ENCODE measurements at regions not wholly inside any gene's neighbourhood (a gene's known extent, or its start where the extent isn't known, plus 50 kb on each side); places are given as distances from the start of the nearest gene placed in this dataset.
"Not testable (repeated sequence)": the region's sequence is repeated elsewhere in the genome, so short reads cannot be mapped to it uniquely, and the experiment has no call there.

DNA sequence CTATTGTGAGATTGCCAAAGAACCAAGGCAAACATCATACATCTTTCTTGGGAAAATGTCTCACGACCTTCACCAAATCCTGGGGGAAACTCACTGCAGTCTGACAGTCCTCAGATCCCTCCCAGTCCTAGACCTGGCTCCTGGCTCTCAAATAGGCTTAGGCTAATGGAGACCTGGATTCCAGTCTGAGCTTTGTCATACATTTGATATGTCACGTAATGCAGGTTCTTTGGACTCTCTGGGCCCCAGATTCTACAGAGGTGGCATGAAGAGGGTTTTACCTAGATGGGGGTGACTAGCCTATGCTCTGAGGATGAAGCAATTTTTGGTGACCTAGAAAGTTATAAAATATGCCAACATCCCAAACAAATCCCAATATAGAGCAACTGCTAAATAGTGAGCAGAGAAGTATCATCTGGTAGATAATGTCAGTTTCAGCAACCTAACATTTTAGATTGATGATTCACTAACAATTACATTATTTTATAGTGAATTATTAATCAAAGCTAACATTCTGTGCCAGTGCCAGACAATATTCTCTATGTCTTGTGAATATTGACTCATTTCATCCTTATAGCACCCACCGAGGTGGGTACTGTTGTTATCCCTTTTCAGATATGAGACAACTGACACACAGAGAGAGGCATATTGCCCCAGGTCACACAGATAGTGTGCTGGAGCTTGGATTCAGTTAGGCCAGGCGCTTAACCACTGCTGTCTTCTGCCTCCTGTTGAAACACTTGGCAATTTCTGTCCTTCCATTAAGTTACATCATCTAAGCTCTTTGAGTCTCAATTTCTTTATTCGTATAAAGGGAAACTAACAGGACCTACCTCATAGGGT, 195.4 kb upstream of the MAMLD1 start:
- DNase-seq, result no peak

DNA sequence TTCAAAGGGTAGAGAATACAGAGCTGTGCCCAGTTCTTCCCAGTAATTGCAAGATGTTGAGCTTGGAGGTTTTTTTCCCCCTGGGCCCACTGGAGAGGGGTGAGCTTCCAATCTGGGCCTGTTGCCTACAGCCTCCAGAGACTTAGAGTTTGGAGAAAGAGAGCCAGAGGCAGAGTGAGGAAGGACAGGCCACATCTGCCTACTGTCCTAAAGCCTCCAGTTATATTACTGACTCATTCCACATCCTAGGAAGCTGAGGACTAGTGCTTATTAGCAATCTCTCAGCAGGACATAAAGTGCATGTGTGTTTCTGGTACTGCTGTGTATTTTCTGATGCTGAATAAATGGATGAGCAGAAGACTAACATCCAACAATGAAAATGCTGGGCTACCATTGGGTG, 181.0 kb upstream of the MAMLD1 start:
- DNase-seq, result no peak

DNA sequence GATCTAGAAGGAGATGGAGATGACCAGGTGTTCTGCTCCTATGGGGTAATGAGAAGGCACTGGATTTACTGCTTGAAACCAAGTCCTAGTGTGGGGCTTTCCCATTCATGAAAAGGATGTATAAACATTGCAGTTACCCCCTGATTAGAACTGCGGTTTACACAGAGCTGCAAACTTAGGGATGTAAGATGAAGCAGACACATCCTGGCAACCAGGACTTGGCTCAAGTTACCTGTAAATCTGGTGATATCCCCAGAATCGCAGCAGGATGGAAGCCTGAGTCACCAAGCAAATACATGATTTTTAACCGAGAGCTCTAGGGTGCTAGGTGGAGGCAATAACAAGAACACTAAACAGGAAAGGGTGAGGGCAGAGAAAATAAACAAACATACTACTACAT, 178.6 kb upstream of the MAMLD1 start:
- no peak for DNase-seq

DNA sequence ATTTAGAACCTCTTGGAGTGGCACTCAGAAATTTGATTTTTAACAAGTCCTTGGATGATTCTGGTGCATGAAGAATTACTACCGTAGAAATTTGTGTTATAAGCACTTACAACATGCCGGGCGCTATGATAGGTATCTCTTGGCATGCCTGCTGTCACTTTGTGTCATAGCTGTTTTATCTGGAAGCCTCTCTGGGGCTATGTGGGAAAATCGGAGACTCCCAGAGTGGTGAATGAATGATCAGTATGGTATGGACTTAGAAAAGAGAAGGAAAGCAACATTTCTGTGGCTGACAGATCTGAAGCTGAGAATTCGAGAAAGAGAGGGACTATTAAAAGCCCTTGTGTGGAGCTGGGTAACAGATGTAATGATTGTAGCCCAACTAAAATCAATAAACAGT, 177.4 kb upstream of the MAMLD1 start:
- no peak for DNase-seq

DNA sequence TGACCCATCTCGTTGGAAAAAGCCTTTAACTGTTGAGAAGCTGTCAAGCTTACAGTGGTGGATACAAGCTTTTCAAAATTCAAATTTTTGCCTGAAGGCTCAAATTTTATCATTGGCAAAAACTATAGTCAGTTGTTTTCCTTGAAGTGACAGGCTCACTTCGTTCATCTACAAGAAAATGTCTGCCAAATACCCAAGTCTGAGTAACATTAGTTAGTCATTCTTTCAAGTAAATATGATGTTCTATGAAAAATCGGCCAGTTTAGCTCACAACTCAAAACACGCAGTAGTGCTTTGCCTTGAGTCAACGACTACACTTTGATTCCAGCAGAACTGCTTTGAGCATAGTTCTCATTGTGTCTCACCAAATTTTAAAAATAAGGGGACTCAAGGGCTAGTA, 170.3 kb upstream of the MAMLD1 start:
- DNase-seq, result no peak

DNA sequence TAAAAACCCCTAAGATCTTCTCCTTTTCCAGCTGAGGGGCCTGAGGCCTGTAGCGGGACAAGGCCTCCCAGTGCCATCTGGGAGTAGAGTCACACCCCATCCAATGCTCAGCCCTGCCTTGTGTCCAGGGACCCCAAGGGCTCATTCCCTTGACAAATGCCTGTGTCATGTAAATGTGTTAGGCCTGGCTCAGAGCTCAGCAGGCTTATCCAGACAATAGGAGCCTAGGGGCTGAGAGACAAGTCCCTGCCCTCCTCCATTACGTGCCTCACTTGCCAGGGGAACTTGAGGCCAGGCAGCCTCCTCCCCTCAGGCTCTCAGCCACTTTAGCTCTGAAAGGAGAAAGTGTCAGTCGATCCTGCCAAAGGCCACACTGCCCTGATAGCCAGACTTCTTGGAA, 166.8 kb upstream of the MAMLD1 start:
- DNase-seq, result no peak

DNA sequence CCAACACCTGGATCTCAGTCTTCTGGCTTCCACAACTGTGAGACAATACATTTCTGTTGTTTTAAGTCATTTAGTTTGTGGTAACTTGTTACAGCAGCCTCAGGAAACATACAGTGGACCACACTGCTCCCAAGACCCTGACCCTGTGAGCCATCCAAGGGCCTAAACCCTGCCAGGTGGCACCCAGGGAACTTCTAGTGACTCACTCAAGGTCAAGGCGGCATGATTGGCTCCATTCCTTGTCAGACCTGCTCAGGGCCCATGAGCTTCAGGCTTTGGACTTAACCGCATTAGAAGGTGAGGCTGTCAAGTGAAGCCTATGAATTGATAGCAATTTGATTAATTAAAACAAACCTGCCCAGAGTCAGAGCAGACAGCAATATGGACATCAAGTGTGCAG, 165.7 kb upstream of the MAMLD1 start:
- DNase-seq, result no peak

DNA sequence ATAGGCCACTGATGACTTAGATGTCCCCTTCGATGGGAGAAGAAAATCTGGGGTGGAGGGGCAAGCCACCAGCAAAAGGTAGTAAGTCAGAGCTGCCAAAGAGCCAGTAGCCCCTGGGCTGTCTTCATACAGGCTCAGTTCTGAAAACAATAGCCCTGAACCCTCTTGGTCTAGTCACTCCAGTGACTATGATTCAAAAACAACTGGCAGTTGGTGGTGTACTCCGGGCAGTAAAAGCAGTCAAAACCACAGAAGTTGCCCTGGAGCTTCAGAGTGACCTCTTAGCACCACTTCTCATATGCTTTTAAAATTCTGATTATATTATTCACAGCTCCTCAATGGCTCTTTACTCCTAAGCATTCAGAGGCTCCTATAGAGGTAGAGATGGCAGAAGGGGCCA, 164.3 kb upstream of the MAMLD1 start:
- no peak for DNase-seq

DNA sequence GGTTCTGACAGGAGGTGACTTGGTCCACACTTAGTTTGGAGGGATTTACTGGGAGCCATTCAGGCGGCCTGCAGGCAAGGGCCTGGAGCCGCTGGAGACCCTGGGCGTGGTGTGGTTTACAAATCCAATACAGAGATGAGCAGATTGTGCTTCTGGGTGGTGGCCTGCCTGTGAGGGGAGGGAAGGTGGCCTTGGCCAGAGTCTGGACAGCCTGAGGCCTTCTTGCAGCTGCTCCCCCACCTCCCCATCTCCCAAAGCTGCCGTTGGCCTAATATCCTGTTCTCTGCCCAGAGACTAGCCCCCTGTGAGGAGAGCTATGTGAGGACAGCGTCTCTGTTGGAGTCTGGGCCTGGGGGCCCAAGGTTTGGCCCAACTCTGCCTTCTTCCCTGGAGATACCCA, 163.9 kb upstream of the MAMLD1 start:
- no peak for DNase-seq

DNA sequence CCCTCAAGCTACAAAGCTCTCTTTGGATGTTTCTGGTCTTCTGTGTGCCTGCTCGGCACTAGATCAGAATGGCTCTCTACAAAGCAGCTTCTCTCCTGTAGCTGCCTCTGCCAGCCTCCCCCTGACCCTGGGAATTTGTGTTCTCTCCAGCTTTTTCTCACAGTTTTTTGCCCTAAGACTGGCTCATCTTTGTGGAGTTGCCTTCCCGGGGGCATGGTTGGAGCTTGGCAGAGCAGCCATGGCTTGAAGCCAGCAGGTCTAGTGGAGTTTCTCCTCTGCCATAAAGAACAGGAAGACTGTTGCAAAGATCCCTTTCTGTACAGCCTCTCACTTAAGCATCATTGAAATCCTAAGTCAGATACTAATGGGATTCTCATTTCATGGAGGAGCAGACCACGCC, 163.3 kb upstream of the MAMLD1 start:
- DNase-seq, result no peak

DNA sequence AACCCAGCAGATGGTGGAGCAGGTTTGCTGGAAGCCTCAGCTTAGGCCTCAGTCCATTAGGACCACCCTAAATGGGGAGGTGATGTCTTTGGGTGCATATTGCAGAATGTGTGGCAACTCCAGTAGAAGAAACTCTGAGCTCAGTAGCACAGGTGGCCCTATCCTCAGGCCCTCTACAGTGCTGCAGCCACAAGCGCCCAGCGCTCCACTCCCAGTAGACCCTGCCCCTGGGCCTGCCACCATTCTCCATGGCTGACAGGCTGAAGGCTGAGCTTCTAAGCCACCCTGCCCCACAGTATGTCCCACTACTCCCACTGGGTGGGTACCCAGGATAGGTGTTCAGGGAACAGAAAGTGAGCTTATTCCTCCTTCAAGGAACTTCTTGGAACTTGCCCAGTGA, 162.8 kb upstream of the MAMLD1 start:
- DNase-seq, result no peak

DNA sequence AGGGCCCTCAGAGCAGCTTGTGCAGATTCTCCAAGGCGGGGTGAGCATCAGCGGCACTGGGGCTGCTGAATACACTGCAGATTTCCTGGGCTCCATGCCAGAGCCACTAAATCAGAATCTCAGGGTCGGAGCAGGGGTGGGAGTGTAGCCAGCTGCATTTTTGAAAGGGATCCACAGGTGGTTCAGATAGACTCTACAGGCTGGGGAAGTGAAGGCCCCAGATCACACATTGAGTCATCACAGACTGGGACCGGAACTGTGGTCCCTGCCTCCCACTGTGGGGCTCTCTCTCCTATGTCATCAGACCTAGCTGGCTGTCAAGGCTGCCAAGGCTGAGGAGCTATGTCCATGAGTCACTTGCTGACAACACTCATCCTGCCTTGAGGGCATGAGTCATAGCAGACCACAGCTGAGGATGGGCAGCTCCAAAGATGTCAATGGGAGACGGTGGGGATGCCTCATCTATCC, 162.3 kb upstream of the MAMLD1 start:
- peak in 1 of 5 donors; percentile 82 for DNase-seq

DNA sequence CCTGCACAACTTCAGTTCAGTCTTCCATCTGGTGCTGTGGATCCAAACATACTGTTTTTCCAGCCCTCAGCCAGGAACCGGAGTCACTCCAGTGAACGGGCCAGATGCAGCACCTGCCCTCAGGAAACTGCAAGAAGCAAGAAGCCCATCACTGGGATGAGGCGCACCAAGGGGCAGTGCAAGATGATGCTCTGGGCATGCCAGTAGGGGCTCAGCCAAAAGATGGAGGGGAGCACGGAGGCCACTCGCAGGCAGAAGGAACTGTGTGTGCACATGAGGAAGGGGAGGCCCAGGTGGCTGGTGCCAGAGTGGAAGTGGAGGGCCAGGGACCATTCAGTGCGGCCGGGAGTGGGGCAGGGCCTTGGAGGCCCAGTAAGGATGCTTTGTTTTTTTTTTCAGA, 161.7 kb upstream of the MAMLD1 start:
- no peak for DNase-seq

DNA sequence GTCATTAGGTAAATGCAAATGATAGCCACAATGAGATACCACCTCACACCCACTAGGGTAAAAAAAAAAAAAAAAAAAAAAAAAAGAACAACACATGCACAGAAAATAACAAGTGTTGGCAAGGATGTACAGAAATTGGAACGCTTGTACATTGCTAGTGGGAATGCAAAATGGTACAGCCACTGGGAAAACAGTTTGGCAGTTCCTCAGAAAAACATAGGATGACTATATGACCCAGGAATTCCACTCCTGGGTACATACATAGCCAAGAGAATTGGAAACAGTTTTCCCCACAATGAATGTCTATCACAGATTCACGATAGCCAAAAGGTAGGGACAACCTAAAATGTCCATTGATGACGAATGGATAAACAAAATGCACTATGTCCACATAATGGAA, 161.3 kb upstream of the MAMLD1 start:
- no peak for DNase-seq

DNA sequence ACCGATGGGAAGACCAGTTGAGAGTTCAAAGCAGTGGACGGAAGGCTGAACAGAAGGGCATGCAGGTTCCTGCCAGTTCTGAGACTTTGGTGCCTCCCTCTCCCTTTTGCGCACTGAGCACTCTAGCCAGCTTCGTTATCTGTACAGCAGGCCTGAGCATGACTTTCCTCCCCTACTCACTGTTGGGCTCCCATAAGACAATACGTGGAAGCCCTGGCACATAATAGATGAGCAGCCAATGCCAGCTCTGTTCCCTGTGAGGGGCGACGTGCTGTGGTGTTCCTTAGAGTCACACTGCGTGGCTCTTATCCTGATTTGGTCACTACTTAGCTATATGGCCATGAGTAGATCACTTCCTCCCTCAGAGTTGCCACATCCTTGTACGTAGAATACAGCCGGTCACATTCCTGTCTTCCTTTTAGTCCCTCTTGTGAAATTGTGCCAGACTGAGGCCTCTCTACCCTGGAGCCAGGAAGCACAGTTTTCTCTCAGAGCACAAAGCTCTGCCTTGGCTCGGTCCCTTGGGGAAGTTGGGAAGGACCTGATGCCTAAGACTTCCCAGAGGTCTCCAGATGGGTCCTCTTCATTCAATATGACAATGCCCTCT, 160.4 kb upstream of the MAMLD1 start:
- DNase-seq, result no peak

DNA sequence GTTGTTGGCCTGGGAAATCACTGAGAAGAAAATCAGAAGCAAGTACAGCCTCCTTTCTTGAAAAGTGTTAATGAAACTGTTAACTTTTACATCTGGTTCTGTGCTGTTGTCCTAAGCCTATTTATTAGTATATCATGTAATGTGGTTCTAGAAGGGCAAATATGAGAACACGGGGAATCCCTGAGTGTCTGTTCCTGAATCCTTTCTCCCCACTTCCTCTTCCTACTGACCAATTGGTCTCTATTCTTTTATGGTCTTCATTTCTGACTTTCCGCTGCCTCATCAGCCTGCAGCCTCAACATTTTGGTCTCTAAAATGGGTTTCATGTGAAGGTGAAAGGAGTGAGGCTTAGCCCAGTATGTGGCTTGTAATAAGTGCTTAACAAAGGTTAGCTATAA, 159.9 kb upstream of the MAMLD1 start:
- DNase-seq, result no peak

DNA sequence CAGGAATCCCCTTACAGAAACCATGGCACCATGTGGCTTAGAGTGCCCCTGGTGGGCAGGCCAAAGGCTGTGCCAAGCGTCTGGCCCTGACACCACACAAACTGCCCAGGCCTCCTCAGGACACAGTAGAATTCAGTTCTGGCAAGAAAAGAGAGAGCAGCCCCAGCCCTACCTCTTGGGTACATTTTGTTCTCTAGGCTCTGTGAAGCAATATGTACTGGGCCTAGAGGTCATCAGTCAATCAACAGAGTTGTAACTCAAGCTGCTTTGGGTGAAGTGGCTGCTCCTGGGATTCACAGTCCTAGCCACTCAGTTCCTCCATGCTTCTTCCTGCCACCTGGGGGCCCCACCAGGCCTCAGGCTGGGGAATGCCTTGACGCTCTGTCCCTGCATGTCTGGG, 158.1 kb upstream of the MAMLD1 start:
- DNase-seq, result no peak

DNA sequence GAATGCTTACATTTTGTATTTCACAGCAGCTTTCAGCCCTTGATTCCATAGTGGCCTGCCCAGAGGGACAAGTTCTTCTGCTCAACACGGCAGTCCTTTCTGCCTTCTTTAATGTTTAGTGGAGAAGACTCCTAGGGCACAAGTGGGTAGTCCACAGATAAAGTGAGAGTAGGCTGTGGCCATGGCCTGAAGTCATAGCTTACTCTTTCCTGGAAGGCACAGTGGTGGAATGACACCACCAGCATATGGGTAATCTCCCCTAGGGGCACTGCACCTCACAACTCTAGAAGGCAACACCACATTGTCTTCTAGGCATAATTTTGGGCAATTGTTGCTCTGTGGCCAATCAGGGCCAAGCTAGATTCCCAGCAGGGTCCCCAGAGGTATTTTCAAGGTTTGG, 155.4 kb upstream of the MAMLD1 start:
- no peak for DNase-seq

DNA sequence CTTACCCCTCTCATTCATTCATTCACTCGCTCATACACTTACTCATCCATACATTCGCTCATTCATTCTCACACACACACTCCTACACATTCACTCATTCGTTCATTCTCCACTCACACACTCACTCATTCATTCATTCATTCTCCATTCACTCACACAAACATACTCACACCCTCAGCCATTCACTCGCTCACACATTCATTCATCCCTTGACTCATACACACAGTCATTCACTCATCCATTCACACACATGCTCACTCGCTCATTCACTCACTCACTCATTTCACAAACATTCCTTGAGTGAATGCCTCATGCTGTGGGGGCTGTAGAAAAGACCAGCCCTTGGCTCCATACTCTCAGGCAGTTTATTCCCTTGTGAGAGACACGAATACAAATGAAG, 151.1 kb upstream of the MAMLD1 start:
- DNase-seq, result no peak

DNA sequence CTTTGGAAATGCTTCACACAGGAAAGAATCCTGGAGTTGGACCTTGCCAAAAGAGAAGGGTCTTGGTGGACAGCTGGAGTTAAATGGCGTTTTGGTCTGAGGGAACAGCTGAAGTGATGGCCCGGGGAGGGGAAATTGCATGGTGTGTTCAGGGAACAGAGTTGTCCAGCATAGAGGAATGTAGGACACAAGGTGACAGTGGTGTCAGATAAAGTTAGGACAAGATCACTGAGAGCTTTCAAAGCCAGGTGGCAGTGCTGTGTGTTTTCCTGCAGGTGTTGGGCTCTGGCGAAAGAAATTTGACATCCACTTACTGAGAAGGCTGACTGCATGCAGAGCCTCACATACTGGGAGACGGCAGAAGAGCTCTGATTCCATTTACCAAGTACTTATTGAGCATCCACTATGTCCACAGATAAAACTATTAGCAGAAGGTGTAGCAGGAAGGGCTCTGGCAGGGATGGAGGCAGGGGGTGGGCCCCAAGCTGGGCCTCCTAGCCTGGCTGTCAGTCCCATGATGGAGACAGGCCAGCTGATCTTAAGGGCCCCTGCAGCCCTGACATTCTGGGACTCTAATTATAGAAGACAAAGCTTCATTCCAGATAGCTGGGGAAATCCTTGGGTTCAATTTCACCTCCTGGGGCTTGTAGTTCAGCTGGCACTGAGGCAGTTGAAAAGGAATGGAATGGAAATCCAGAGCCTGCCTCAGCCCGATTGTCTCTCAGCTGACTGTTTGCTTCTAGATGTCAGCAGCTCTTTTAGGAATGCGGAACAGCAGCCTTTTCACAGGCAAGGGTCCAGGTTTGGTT, 150.2 kb upstream of the MAMLD1 start:
- no peak for DNase-seq

DNA sequence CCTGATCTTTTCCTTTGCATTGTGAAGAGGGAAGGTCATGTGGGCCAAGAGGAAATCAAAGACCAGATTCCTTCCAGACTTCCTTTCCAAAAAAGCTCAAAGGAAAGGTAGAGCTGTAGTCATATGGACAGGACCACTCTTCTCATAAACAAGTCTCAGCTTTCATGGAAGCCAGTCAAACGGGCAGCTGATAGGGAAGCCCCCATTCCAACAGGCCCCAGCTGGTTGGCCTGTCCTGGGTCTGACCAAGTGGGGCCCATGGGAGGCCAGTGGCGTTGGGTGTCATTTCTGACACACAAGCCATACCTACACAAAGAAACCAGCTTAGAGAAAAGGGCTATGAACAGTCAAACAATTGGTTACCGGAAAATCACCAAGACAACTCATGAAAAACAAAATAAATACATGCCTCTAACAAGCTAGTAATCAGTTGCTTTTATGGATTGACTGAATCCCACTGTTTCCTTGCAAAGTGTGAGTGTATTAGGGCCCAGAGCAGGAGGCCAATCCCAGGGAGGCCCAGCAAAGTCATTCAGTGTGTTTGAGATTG, 149.6 kb upstream of the MAMLD1 start:
- no peak for DNase-seq

DNA sequence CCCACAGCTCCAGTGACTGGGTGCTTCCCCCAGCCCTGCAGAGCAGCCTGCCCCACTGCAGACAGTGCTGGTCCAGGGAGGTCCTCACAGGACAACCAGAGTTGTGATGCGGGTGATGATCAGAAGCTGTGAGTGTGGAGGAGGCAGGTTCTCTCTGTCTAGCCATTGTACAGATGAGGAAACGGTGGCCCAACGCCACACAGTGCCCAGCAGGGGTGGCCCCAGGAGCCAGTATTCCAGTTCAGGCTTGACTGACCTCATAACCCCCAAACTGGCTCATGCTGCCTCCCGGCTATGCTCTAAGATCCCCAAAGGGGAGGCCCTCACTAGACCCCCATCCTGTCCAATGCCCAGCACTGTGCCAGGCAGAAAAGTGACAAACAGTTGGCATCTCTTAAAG, 147.1 kb upstream of the MAMLD1 start:
- DNase-seq, result not testable (repeated sequence)

DNA sequence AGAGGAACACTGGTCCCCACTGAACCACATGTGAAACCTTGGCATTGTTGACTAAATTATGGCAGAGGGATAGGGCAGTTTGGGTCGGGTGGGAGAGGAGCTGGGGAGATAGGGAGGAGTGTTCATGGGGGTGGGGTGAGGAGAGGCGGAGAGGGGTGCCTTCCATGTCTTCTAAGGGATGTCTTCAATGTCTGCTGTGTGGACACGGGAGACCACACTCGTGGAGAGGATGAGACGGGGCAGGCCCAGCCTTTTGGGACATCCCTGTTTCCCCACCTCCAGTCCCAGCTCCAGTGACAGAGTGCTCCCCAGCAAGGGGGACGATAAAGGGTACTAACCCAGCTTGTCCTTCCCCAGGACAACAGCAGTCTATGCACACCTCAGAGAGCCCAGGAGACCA, 146.4 kb upstream of the MAMLD1 start:
- DNase-seq, result no peak

DNA sequence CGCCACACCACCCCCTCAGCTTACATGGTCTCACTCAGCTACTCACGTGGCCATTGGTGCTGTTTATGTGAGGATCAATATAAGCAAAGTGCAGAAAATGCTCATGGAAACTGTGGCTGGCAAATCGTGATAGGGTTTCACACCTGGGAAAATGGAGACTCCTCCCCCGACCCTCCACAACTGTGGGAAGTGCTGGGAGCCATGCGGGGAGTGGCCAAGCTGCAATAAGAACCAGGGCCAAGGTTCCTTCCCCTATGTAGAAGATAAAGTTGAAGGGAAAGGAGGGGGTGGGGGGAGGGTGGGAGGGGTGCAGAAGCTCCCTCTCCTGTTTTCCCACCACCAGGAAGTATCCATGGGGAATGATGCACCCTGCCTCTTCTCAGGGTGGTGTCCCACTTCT, 145.5 kb upstream of the MAMLD1 start:
- no peak for DNase-seq
